ENCODE measurements at regions not wholly inside any gene's neighbourhood (a gene's known extent, or its start where the extent isn't known, plus 50 kb on each side); places are given as distances from the start of the nearest gene placed in this dataset.

DNA sequence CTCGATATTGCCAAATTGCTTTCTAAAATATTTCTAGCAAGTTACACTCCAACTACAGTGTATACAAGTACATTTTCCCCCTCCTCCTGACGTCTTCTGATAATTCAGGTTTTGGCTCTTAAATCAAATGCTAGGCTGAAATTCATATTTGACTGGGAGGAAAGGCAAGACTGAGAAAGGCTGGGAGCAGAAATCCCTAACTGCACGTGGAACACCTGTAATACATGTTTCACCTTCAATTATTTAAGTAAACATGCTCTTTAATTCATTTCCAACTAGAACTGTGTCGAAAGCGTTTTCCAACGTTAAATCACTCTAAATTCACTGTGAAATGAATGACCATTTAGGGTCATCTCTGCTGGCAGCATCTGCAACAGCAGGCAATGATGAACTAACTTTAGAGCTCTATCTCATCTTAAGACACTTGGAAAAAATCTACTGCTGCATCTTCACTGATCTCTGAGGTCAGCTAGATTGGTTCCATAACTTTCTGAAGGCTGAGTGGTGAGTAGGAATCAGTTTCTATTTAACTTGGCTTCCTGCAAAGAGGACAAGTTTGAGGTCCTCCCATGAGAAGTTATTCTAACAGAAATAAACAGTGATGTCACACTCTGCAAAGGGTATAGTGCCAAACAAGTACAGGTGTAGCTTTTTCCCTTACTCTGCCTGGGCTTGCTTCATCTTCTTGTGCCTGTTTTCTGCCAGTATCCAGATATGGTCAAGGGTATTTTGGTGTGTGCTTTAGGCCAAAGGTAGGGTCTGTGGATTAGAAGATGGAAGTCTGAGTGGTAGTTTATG, 144.3 kb upstream of the PAK3 start:
- no peaks in the 10 kb centered on the region for H4K20me1 ChIP-seq (ENCODE audit: control insufficient read depth, extremely low read depth, insufficient read depth, low read length)
- H3K9me3 ChIP-seq (ENCODE audit: control insufficient read depth, low read depth, low read length) = no peaks in the 10 kb centered on the region
- H3K36me3 ChIP-seq (ENCODE audit: control insufficient read depth in 2 of 2, extremely low read depth in 1 of 2, insufficient read depth in 2 of 2, low read length in 2 of 2) = no peaks in the 10 kb centered on the region
- H2AFZ ChIP-seq (ENCODE audit: control insufficient read depth, low read length) = no peak overlapping the region
- TF ChIP-seq EZH2 (IDR thresholded peaks at IDR 0.05; ENCODE audit: low read length) = no peak
- TF ChIP-seq, protein P1, sequence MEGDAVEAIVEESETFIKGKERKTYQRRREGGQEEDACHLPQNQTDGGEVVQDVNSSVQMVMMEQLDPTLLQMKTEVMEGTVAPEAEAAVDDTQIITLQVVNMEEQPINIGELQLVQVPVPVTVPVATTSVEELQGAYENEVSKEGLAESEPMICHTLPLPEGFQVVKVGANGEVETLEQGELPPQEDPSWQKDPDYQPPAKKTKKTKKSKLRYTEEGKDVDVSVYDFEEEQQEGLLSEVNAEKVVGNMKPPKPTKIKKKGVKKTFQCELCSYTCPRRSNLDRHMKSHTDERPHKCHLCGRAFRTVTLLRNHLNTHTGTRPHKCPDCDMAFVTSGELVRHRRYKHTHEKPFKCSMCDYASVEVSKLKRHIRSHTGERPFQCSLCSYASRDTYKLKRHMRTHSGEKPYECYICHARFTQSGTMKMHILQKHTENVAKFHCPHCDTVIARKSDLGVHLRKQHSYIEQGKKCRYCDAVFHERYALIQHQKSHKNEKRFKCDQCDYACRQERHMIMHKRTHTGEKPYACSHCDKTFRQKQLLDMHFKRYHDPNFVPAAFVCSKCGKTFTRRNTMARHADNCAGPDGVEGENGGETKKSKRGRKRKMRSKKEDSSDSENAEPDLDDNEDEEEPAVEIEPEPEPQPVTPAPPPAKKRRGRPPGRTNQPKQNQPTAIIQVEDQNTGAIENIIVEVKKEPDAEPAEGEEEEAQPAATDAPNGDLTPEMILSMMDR (optimal IDR thresholded peaks at IDR 0.05 in 1 of 3, IDR thresholded peaks at IDR 0.05 in 1 of 3, conservative IDR thresholded peaks at IDR 0.05 in 1 of 3; ENCODE audit: extremely low read depth in 1 of 3, insufficient read depth in 2 of 3, low read length in 3 of 3) = no peak
- H3K4me3 ChIP-seq (ENCODE audit: control insufficient read depth in 2 of 3, extremely low read depth in 1 of 3, insufficient read depth in 2 of 3, low read depth in 1 of 3, low read length in 3 of 3) = no peak overlapping the region
- no peaks in the 10 kb centered on the region for H3K4me1 ChIP-seq (ENCODE audit: control insufficient read depth, extremely low read depth, insufficient read depth, low read length)
- H3K79me2 ChIP-seq (ENCODE audit: control insufficient read depth, insufficient read depth, low read length) = no peaks in the 10 kb centered on the region
- DNase-seq (ENCODE audit: low read depth, low spot score) (no peak), FAIRE-seq (no peak)
- no peak overlapping the region for H3K9ac ChIP-seq (ENCODE audit: control insufficient read depth, extremely low read depth, insufficient read depth, low read length)
- H3K27me3 ChIP-seq (ENCODE audit: control insufficient read depth, extremely low read depth, insufficient read depth, low read length) = peaks cover 15% of the 10 kb centered on the region
- no peaks in the 10 kb centered on the region for H3K9me1 ChIP-seq (ENCODE audit: control insufficient read depth, extremely low read depth, insufficient read depth, low read length)
- no peak overlapping the region for H3K27ac ChIP-seq (ENCODE audit: control insufficient read depth, insufficient read depth, low read length)
- dilution Hi-C loops (cut with MboI; ENCODE audit: extremely low pct_ligation_motif_present, low sequenced_read_pairs) = no loop called here
- H3K4me2 ChIP-seq (ENCODE audit: control insufficient read depth, extremely low read depth, insufficient read depth, low read depth, low read length) = no peak overlapping the region

DNA sequence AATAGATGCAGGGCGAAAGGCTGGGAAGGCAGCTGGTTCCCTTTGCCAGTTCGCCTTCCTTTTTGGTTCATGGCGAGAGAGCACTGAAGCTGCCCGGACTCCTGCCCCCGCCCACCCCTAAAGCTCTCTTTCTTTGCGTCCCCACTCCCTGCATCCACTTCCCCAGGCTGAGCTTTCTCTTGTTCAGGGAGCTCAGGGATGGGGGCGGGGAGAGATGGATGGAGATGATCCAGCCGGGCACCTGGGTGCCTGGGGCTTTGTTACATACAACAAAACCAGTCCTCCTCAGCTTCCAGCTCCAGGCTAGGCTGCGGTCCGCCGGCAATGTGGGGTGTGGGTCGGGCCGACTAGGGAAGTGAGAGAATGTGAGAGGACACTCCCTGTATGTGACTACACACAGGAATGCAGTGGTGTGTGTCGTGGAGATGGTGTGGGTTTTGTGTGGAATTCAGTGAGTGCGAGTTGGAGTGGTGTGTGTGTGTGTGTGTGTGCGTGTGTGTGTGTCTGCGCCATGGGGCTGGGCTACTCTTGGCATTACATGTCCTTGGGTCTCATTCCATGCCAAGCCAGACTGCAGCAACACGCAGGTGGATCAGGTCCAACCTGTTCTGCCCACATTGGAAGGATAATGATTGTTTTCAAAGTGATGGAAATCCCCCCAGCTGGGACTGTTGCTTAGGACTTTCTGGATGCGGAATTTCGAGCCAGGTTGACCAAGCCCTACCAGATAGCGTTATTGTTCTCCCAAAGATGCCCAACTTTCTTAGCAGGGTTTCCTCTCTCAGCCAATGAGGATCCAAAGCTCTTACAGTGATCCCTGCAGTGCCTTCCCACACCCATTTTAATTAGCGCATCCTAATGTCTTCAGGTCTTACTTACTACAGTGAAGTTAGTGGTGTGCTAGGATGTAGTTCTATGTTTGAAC, 149.4 kb upstream of the CHRDL1 start:
- dilution Hi-C loops (cut with MboI; ENCODE audit: extremely low pct_ligation_motif_present, low sequenced_read_pairs) = no loop called here
- no peak for FAIRE-seq
- Histone ChIP-seq H3K4me3 (ENCODE audit: control insufficient read depth in 2 of 3, extremely low read depth in 1 of 3, insufficient read depth in 2 of 3, low read depth in 1 of 3, low read length in 3 of 3) (no peak overlapping the region), H2AFZ (ENCODE audit: control insufficient read depth, low read length) (no peak overlapping the region), H3K79me2 (ENCODE audit: control insufficient read depth, insufficient read depth, low read length) (no peaks in the 10 kb centered on the region), H3K9ac (ENCODE audit: control insufficient read depth, extremely low read depth, insufficient read depth, low read length) (no peak overlapping the region), H3K9me3 (ENCODE audit: control insufficient read depth, low read depth, low read length) (no peaks in the 10 kb centered on the region), H3K36me3 (ENCODE audit: control insufficient read depth in 2 of 2, extremely low read depth in 1 of 2, insufficient read depth in 2 of 2, low read length in 2 of 2) (no peaks in the 10 kb centered on the region), H3K27ac (ENCODE audit: control insufficient read depth, insufficient read depth, low read length) (no peak overlapping the region), H3K27me3 (ENCODE audit: control insufficient read depth, extremely low read depth, insufficient read depth, low read length) (peaks cover 29% of the 10 kb centered on the region), H3K4me1 (ENCODE audit: control insufficient read depth, extremely low read depth, insufficient read depth, low read length) (no peaks in the 10 kb centered on the region), H3K9me1 (ENCODE audit: control insufficient read depth, extremely low read depth, insufficient read depth, low read length) (no peaks in the 10 kb centered on the region), H4K20me1 (ENCODE audit: control insufficient read depth, extremely low read depth, insufficient read depth, low read length) (no peaks in the 10 kb centered on the region), H3K4me2 (ENCODE audit: control insufficient read depth, extremely low read depth, insufficient read depth, low read depth, low read length) (peak overlapping the region; percentile 12)
- DNase-seq (ENCODE audit: low read depth, low spot score) = no peak
- TF ChIP-seq, protein P1 (optimal IDR thresholded peaks at IDR 0.05 in 1 of 3, IDR thresholded peaks at IDR 0.05 in 1 of 3, conservative IDR thresholded peaks at IDR 0.05 in 1 of 3; ENCODE audit: extremely low read depth in 1 of 3, insufficient read depth in 2 of 3, low read length in 3 of 3) = no peak
- peak; percentile 25 for TF ChIP-seq EZH2 (IDR thresholded peaks at IDR 0.05; ENCODE audit: low read length)

Data from keratinocyte (primary cell).